ENCODE measurements at regions not wholly inside any gene's neighbourhood (a gene's known extent, or its start where the extent isn't known, plus 50 kb on each side); places are given as distances from the start of the nearest gene placed in this dataset.
A peak's percentile ranks its signal among the peaks of the same experiment; 100 is the strongest.

DNA sequence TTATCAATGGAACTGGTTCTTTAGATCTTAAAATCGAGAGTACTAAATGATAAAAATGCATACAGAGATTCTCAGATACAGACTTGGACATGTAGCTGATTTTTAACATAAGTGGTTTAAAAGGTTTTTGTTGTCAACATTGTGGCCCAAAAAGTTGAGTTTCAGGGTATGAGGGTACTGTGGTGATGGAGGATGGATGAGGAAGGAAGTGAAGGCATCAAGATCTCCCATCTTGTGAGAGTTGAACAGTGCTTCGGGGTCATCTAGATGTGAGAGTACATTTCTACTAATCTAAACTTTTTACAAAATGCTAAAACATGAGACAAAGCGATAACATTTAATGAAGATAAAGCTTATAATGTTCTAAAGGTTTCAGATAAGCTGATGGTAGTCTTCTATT, 452.6 kb downstream of the PCNX1 start:
- peaks cover 0 to 15% (median 1%) of the 10 kb centered on the region in 4 donors for H3K4me1 ChIP-seq
- TF ChIP-seq POLR2A (IDR thresholded peaks at IDR 0.05): no peak
- no peak overlapping the region for H3K27ac ChIP-seq
- H3K36me3 ChIP-seq: no peaks in the 10 kb centered on the region
- DNase-seq: no peak
- ATAC-seq: no peak
- WGBS (ENCODE audit: insufficient coverage, low coverage, low lambda C conversion rate, missing lambda C conversion rate): 85% methylated on average over 3 of the region's 3 CpGs
- no peaks in the 10 kb centered on the region for H3K27me3 ChIP-seq
- H3K9me3 ChIP-seq: no peaks in the 10 kb centered on the region
- no peak overlapping the region for H3K4me3 ChIP-seq
- intact Hi-C loops (cut with DNase I): no loop called here

DNA sequence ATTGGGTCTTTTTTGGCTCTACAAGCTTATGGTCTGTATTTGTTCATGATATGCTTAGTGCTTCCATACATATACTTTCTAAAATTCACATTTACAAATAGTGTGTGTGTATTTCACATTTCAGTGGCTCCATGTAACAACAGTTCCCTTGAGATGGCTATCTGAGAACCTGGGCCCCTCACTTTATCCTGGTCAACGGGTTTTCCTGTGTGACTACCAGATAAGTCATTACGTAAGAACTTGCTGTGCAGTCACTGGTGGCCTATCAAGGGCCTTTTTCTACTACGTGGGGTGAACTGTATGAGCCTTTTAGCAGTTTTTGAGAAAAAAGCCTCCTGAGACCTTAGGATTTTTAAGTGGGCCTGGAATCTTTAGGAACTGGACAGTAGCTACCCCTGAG, 454.1 kb downstream of the PCNX1 start:
- Histone ChIP-seq H3K4me3 (no peak overlapping the region), H3K9me3 (no peaks in the 10 kb centered on the region), H3K4me1 (peaks cover 0 to 5% (median 1%) of the 10 kb centered on the region in 4 donors), H3K27me3 (no peaks in the 10 kb centered on the region), H3K27ac (no peak overlapping the region), H3K36me3 (no peaks in the 10 kb centered on the region)
- no peak for DNase-seq
- ATAC-seq: peak in 3 of 4 donors; percentile 20 to 23 (median 21)
- intact Hi-C loops (cut with DNase I): no loop called here
- no peak for TF ChIP-seq POLR2A (IDR thresholded peaks at IDR 0.05)
- TF ChIP-seq, protein P1, sequence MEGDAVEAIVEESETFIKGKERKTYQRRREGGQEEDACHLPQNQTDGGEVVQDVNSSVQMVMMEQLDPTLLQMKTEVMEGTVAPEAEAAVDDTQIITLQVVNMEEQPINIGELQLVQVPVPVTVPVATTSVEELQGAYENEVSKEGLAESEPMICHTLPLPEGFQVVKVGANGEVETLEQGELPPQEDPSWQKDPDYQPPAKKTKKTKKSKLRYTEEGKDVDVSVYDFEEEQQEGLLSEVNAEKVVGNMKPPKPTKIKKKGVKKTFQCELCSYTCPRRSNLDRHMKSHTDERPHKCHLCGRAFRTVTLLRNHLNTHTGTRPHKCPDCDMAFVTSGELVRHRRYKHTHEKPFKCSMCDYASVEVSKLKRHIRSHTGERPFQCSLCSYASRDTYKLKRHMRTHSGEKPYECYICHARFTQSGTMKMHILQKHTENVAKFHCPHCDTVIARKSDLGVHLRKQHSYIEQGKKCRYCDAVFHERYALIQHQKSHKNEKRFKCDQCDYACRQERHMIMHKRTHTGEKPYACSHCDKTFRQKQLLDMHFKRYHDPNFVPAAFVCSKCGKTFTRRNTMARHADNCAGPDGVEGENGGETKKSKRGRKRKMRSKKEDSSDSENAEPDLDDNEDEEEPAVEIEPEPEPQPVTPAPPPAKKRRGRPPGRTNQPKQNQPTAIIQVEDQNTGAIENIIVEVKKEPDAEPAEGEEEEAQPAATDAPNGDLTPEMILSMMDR (IDR thresholded peaks at IDR 0.05): no peak
- 37% methylated on average over 3 of the region's 3 CpGs for WGBS (ENCODE audit: insufficient coverage, low coverage, low lambda C conversion rate, missing lambda C conversion rate)

DNA sequence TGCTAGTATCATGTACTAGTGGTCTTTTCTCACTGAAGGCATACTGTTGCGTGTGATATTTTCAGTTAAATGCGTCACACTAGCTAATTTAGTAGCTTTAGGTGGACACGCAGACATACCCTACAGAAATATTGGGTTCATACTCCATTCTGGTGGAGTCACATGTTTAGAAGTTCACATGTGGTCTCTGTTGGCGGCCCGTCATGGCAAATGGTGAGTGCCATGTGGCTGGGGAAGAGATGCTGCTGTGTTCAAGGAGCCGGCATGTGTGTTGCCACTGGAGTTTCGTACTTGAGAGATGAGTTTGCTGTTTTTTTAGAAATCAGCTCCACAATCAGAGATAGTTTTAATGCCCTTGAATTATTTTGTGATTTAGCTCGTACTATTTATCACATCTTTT, 454.6 kb downstream of the PCNX1 start:
- TF ChIP-seq, protein P1 (IDR thresholded peaks at IDR 0.05): no peak
- TF ChIP-seq POLR2A (IDR thresholded peaks at IDR 0.05): no peak

DNA sequence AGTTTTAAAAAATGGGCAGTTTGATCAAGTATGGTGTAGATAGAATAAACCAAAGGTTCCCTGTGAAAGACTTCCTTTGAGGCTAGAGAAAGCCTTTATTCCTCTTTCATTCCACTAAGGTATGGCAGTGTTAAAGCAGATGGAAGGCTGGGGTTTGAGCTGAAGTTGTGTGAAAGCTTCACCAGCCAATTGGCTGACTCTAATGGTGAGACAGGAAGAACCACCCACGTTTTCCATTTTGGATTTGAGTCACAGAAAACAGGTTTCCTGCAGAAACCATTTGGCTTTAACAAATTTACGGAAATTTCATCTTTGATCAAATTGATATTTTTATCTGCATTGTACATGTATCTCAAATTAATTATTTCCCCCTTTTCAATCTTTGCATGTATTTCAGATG, 455.0 kb downstream of the PCNX1 start:
- H3K27me3 ChIP-seq: no peaks in the 10 kb centered on the region
- H3K4me3 ChIP-seq: no peak overlapping the region
- 69% methylated on average over 2 of the region's 2 CpGs for WGBS (ENCODE audit: insufficient coverage, low coverage, low lambda C conversion rate, missing lambda C conversion rate)
- TF ChIP-seq POLR2A (IDR thresholded peaks at IDR 0.05): no peak
- TF ChIP-seq, protein P1 (IDR thresholded peaks at IDR 0.05): no peak
- DNase-seq (no peak), ATAC-seq (no peak)
- intact Hi-C loops (cut with DNase I): no loop called here
- H3K4me1 ChIP-seq: peaks cover 0 to 5% (median 1%) of the 10 kb centered on the region in 4 donors
- no peaks in the 10 kb centered on the region for H3K9me3 ChIP-seq
- H3K36me3 ChIP-seq: no peaks in the 10 kb centered on the region
- H3K27ac ChIP-seq: no peak overlapping the region

More for the DNA sequence above, 454.6 kb downstream of the PCNX1 start:
- no peak for DNase-seq
- intact Hi-C loops (cut with DNase I): no loop called here
- Histone ChIP-seq H3K9me3 (no peaks in the 10 kb centered on the region), H3K27me3 (no peaks in the 10 kb centered on the region), H3K4me3 (no peak overlapping the region), H3K4me1 (peaks cover 0 to 5% (median 1%) of the 10 kb centered on the region in 4 donors), H3K36me3 (no peaks in the 10 kb centered on the region), H3K27ac (no peak overlapping the region)
- ATAC-seq: no peak
- WGBS (ENCODE audit: insufficient coverage, low coverage, low lambda C conversion rate, missing lambda C conversion rate): 96% methylated on average over 8 of the region's 8 CpGs

DNA sequence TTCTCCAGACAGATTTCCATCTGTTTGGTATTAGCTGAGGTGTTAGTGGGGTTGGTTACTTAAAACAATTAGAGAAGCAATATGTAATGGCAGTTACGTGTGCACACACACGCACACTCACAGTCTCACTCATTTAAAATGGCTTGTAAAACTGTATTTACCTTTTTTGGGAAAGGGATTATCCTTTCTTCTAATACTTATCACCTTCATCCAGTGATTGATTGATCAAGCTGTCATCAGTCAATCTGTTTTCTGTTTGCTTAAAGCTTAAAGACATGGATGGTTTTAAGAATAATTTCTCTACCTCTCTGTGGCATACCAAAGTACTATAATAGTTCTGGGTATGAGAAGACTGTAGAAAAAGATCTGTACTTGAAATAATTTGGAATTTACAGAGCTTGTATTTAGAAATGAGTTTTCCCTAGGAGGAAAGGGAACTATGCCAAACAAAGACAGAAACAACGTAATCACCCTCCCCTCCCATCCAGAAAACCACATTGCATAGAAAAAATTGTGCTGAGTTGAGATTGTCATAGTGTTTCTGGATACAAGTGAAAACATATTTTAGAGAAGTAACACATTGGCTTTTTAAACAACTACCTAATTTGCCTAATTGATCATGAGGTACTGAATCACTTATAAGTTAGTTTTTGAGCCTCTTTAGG, 455.8 kb downstream of the PCNX1 start:
- Histone ChIP-seq H3K4me1 (peaks cover 0 to 5% (median 1%) of the 10 kb centered on the region in 4 donors), H3K27ac (peak overlapping the region in 1 of 3 donors; percentile 54), H3K27me3 (no peaks in the 10 kb centered on the region), H3K9me3 (no peaks in the 10 kb centered on the region), H3K4me3 (no peak overlapping the region), H3K36me3 (no peaks in the 10 kb centered on the region)
- DNase-seq: no peak
- intact Hi-C loops (cut with DNase I): no loop called here
- WGBS (ENCODE audit: insufficient coverage, low coverage, low lambda C conversion rate, missing lambda C conversion rate): 61% methylated on average over 3 of the region's 3 CpGs
- TF ChIP-seq POLR2A (IDR thresholded peaks at IDR 0.05): no peak
- TF ChIP-seq, protein P1 (IDR thresholded peaks at IDR 0.05): no peak
- peak; percentile 31 to 68 (median 56) for ATAC-seq

All from right lobe of liver (tissue), 6 donors.